PFSK-1 (cell line): ENCODE measurements at regions not wholly inside any gene's neighbourhood (a gene's known extent, or its start where the extent isn't known, plus 50 kb on each side); places are given as distances from the start of the nearest gene placed in this dataset.

Experiments used
- FOXP2 ChIP-seq: optimal IDR thresholded peaks from 2 replicates; pipeline ENCODE3; 2011; ENCODE audit warnings: borderline replicate concordance, control low read depth, inconsistent platforms; ENCODE audit not compliant: insufficient read depth; ENCODE audit errors: extremely low read length, extremely low read depth
- POLR2AphosphoS5 ChIP-seq: IDR thresholded peaks from 2 replicates; pipeline ENCODE4 v1.6.1; 2012; ENCODE audit warnings: low read depth, mild to moderate bottlenecking, control low read depth, low read length, moderate library complexity
- SIN3A ChIP-seq: IDR thresholded peaks from 2 replicates; pipeline ENCODE4 v1.6.1; 2012; ENCODE audit warnings: mild to moderate bottlenecking, low read length, moderate library complexity, borderline replicate concordance; ENCODE audit not compliant: insufficient read depth
- TAF1 ChIP-seq: IDR thresholded peaks from 2 replicates; pipeline ENCODE4 v1.6.1; 2012; ENCODE audit warnings: low read length, control low read depth, borderline replicate concordance; ENCODE audit not compliant: insufficient read depth
- TF ChIP-seq, protein P1 (sequence below), 2 experiments: IDR thresholded peaks; 2 replicates each; pipeline versions ENCODE4 v1.6.1 to v1.8.0; 2011 to 2012; ENCODE audit warnings: low read depth in 2 of 2, low read length in 2 of 2, control low read depth in 1 of 2, inconsistent platforms in 1 of 2, mild to moderate bottlenecking in 1 of 2, moderate library complexity in 1 of 2; ENCODE audit not compliant: insufficient read depth in 1 of 2

GRCh38 chr9:117649126-117649525, 55.1 kb upstream of the TLR4 start:
- TF ChIP-seq TAF1 (no peak), SIN3A (no peak), FOXP2 (no peak), POLR2AphosphoS5 (no peak)
- TF ChIP-seq, protein P1, sequence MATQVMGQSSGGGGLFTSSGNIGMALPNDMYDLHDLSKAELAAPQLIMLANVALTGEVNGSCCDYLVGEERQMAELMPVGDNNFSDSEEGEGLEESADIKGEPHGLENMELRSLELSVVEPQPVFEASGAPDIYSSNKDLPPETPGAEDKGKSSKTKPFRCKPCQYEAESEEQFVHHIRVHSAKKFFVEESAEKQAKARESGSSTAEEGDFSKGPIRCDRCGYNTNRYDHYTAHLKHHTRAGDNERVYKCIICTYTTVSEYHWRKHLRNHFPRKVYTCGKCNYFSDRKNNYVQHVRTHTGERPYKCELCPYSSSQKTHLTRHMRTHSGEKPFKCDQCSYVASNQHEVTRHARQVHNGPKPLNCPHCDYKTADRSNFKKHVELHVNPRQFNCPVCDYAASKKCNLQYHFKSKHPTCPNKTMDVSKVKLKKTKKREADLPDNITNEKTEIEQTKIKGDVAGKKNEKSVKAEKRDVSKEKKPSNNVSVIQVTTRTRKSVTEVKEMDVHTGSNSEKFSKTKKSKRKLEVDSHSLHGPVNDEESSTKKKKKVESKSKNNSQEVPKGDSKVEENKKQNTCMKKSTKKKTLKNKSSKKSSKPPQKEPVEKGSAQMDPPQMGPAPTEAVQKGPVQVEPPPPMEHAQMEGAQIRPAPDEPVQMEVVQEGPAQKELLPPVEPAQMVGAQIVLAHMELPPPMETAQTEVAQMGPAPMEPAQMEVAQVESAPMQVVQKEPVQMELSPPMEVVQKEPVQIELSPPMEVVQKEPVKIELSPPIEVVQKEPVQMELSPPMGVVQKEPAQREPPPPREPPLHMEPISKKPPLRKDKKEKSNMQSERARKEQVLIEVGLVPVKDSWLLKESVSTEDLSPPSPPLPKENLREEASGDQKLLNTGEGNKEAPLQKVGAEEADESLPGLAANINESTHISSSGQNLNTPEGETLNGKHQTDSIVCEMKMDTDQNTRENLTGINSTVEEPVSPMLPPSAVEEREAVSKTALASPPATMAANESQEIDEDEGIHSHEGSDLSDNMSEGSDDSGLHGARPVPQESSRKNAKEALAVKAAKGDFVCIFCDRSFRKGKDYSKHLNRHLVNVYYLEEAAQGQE (IDR thresholded peaks at IDR 0.05; ENCODE audit: insufficient read depth in 1 of 2, low read depth in 2 of 2, low read length in 2 of 2), result no peak

DNA sequence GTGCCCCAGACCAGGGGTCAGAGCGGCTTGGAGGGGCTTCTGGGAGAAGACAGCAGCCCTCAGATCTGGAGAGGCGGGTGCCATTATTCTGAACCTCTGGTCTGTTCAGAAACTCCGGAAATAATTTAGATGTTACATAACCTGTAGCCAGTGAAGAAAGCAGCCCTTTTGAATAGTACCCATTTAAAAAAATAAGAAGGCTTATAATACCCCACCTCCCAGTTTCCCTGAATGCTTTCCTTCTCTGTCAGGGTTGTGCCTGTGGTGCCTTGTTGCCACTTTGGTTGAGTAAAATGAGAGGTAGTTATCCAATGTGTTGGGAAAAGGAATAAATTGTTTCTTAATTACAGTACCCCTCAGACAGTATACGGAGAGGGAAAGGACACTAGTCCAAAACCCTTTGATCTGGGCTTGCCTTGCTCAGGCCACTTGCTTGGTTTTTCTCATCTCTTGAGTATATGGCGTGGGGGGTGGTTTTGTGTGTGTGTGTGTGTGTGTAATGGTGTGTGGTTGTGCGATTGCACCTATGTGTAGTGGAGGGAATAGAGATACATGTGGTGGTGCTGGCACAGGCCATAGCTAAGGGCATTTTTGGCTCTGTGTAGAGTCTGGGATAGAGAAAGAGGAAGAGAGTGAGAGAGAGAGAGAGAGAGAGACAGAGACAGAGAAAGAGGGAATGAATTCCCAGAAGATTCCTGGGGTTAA, 59.1 kb upstream of the TLR4 start:
- TF ChIP-seq TAF1 (no peak), POLR2AphosphoS5 (no peak), FOXP2 (no peak), SIN3A (no peak)
- TF ChIP-seq, protein P1 (IDR thresholded peaks at IDR 0.05; ENCODE audit: insufficient read depth in 1 of 2, low read depth in 2 of 2, low read length in 2 of 2), result no peak

GRCh38 chr9:117644133-117644931, 59.9 kb upstream of the TLR4 start:
- TF ChIP-seq SIN3A (no peak), FOXP2 (no peak), POLR2AphosphoS5 (no peak), TAF1 (no peak)
- TF ChIP-seq, protein P1 (IDR thresholded peaks at IDR 0.05; ENCODE audit: insufficient read depth in 1 of 2, low read depth in 2 of 2, low read length in 2 of 2), result no peak

GRCh38 chr9:117643288-117643654, 60.9 kb upstream of the TLR4 start:
- TF ChIP-seq, protein P1 (IDR thresholded peaks at IDR 0.05; ENCODE audit: insufficient read depth in 1 of 2, low read depth in 2 of 2, low read length in 2 of 2), result no peak
- TF ChIP-seq SIN3A (no peak), FOXP2 (no peak), TAF1 (no peak), POLR2AphosphoS5 (no peak)
